LHCN-M2 (cell line): ENCODE measurements at regions not wholly inside any gene's neighbourhood (a gene's known extent, or its start where the extent isn't known, plus 50 kb on each side); places are given as distances from the start of the nearest gene placed in this dataset.

Experiments used
- DNase-seq: peaks from one replicate; pipeline ENCODE4 v3.0.0-alpha.2; 2012; ENCODE audit warnings: low read depth

DNA sequence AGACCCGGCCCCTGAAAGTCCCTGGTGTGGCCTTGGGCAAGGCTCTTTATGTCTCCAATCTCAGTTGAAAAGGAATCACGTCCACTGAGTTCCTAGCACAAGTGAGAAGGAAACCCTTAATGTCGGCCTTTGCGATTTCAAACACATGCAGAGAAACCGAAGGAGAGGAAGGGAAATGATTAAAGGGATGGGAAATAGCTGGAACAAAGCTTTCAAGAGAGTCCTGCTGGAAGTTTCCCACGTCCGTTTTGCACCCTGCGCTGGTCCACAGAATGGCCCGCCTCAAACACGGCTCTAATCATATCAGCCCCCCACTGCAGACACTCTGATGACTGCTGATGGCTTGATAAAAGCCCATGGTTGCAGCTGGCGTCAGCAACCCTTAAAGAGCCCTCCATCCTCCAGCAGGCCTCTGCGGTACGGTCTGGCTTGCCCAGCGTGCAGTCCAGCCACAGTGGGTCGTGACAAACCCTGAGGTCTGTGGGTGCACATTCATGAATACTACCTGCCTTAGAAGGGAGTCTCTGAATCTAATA lies 765.5 kb upstream of the EEF2KMT start:
- no peak for DNase-seq

DNA sequence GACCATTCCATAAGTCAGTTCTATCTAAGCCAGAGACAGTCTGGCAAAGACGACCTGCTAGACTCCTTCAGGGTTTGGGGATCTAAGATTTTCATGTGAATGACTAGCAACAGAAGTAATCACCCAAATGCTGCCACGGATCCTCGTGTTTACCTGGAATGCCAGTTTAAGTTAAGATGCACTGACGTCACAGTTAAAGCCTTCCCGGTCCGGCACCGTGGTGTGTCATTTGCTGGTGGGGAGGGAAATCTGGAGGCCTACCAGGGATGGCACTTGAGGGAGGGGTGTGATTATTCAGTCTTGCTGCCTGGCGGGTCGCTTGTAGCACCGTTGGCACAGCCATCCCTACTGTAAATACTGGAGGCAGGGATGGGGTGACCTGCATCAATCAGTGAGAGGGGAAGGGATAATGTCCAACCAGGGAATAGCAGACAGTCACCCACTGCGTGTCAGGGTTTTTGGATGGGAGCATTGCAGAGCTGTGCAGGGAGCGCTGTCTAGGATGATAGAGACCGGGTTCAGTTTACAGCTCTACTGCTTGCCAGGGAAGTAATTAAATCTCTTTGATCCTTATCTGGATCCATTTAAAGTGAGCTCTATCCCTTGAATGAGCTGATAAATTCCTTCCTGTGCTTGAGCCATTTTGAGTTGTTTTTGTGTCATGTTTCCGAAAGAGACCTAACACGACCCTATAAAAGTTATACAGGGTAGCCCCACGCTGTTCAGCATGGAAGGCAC lies 764.7 kb upstream of the EEF2KMT start:
- DNase-seq: no peak

DNA sequence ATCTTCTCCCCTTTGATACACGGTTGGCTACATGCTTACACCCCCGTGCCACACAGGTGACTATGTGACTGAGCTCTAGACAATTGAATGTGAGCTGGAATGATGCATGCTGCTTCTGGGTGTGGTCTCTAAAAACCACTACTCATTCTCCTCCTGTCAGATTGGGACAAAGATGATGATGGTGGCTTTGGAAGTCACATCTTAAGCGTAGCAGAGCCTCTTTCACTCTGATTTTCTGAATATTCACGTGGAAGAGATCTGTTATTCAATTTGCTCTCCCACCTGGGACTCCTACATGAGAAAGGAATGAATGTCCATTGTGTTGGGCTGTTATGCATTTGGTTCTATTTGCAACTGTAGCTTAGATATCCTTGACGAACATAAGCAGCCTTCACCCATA lies 763.6 kb upstream of the EEF2KMT start:
- no peak for DNase-seq

- no peak for DNase-seq
These were observed 760.6 kb upstream of the EEF2KMT start for GRCh38 chr16:5858180-5858579.

DNA sequence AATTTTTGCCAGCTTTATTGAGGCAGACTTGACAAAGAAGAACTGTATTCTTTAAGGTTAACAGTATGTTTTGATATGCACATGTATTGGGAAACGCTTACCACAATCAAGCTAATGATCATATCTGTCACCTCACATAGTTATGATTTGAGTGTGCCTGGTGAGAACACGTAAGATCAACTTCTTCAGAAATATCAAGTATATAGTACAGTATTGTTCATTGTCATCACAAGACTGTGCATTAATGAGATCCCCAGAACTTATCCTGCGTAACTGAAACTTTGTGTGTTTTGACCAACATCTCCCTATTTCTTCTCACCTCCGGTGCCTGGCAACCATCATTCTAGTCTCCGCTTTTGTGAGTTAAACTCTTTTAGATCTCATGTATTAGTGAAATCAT lies 756.4 kb upstream of the EEF2KMT start:
- no peak for DNase-seq

GRCh38 chr16:5852151-5852550 lies 754.6 kb upstream of the EEF2KMT start:
- DNase-seq: no peak

GRCh38 chr16:5851393-5851982 lies 753.9 kb upstream of the EEF2KMT start:
- DNase-seq: no peak

DNA sequence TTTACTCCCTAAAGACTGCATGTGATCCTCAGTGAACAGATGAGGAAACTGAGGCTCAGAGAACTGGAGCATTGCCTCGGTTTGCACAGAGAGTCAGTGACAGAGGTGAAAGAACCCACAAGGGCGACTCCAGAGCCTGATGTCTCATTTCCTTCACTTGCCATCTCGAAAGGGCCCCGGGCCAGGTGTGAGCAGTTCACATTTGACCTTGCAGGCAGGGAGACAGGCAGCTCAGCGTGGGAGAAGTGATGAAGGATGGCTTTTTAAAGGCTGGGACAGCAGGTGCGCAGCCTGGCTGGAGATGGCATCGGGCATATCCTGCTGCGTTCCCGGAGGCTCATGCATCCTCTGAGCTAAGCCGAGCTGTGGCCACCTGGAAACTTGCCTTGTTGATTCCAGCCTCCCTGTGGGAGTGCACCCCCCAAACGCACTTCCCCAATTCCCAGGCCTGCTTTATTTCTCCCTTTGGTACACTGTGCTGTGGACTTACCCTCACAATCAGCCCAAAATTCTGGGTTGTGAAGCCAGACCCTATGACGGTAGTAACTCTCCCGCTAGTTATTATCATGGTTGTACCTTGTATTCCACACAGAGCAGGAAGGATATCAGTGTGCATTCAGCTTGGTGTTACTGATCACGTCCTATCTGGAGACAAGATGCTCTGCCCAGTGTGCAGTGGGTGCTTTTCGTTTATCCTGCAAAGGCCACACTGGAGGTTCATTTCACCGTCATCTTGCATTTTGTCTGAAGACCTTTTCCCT lies 753.2 kb upstream of the EEF2KMT start:
- no peak for DNase-seq

DNA sequence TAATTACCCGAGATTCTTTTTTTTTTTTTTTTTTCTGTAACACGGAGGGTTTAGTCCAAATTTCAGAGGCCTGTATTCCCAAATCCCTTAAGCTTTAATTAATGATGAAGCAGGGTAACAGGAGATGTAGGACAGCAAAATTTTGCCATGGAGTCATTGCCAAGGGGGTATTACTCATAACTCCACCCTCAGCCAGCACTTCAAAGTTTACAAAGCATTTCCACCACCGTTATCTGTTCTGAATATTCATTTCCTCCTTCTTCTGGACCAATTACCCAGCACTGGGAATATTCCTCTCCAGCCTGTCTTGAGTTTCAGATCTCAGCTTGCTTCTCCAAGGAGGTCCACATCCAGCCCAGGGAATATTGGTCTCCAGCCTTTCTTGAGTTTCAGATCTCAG lies 747.5 kb upstream of the EEF2KMT start:
- no peak for DNase-seq

DNA sequence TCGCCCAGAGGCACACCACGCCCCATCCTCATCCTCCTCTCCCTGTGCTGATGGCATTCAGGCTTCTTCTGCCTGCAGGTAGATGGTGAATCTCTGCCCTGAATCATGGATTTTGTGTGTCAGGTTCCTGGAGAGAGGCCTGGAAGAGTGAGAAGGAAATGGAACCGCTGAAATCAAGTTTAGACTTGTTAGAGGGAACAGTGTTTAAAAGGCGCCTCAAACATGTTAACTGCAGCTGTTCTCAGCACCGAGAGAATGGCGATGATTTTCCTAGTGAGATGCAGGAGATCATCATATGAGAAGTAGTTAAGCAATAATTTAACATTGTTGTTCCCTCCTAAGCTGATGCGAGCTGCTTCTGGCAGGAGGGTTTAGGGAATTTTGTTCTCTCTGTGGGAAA lies 744.4 kb upstream of the EEF2KMT start:
- DNase-seq: no peak

- no peak for DNase-seq
These were observed 741.1 kb upstream of the EEF2KMT start for GRCh38 chr16:5838725-5839124.

DNA sequence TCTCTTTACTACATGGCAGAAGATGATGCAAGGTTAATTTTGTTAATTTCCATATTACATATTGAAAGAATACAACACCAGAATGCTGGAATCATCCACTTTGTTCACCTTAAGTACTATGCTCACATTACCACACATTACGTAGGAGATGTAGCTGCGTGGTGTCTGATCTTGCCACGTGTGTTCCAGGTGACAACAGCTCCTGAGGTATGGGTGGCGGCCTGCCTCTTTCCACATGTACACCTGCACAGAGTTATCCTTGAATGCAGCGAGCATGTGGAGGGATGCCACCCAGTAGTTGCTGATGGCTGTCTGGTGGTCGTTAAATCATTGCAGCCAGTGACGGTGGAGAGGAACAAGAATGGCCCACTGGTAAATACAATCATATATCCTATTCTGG lies 740.5 kb upstream of the EEF2KMT start:
- no peak for DNase-seq

DNA sequence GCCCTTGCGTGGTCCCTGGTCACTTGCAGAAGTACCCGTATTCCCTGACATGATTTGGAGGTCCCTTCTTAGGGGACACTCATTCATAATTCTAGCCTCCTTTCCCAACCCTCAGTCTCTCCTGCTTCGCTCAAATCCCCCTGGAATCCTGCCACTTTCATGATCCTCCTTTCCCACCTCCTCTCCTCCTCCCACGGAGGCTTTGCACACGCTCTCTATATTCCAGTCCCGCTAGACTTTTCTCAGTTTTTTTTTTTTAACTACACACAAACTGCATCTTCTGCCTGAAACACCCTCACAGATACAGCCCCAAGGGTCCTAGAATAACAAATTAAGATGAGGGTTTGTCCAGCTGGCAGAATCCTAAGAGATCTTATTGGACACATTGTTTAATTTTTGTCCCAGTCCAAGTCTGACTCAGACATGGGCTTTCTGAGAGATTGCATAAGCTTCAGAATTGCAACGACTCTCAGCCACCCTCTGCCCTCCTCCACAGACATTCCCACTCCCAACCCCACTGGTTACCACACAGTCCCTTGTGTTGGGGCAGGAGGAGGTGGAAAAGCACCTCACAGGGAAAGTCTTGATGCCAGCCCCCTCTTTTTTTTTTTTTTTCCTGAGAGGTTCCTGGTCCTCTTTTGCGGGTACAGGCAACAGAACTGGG lies 739.5 kb upstream of the EEF2KMT start:
- DNase-seq: no peak

DNA sequence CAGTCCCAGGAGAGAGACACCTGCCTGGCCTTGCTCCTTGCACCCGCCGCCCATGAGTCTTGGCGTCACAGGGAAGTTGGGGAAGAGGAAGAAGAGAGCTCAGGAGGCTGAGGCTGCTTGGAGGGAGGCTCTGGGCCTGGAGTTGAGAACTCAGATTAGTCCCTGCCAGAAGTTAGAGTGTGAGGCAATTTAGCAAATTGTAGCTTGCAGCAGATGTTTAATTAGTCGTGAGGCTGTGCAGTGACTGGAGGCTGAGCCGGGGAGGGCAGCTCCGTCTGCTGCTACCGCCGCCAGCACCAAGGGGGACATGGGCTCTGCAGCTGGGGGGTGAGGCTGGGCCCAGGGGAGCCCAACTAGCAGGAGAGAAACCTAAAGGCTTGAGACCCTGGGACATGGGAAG lies 738.3 kb upstream of the EEF2KMT start:
- DNase-seq: no peak

GRCh38 chr16:5826332-5826731 lies 728.7 kb upstream of the EEF2KMT start:
- DNase-seq: no peak

GRCh38 chr16:5820472-5820871 lies 722.9 kb upstream of the EEF2KMT start:
- DNase-seq: no peak

- DNase-seq: no peak
These were observed 718.1 kb upstream of the EEF2KMT start for GRCh38 chr16:5815570-5816237.

DNA sequence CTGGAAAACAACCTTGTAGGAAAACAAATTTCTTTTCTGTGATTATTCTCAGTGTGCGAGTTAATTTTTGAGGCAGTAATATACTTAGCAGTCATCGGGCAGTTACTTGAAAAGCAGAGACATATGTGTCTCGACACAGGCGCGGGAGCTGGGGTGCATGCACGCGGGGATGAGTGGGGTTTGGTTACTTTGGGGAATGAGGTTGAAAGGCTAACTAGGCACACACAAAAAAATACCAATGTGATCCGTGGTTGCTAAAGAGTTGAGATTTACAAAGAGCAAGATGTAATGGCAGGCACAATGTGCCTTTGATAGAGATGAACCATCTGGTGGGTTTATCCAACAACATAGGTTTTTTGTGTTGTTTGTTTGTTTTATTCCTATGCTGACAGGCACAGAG lies 703.8 kb upstream of the EEF2KMT start:
- DNase-seq: no peak

DNA sequence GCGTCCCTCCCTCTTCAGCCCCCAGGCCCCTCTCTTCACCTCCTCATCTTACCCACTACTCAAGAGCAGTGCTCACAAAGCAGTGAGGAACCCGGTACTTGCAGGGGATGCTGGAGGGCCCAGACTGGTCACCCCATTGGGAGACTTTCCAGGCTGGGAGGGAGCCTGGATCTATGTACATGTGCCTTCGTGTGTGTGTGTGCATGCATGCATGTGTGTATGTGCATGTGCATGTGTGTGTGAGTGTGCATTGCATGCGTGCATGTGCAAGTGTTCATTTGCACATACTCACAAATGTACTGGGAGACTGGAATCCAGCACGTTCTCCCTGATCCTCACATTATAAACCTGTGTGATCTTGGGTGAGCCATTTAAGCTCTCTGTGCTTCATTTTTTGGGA lies 696.0 kb upstream of the EEF2KMT start:
- no peak for DNase-seq

DNA sequence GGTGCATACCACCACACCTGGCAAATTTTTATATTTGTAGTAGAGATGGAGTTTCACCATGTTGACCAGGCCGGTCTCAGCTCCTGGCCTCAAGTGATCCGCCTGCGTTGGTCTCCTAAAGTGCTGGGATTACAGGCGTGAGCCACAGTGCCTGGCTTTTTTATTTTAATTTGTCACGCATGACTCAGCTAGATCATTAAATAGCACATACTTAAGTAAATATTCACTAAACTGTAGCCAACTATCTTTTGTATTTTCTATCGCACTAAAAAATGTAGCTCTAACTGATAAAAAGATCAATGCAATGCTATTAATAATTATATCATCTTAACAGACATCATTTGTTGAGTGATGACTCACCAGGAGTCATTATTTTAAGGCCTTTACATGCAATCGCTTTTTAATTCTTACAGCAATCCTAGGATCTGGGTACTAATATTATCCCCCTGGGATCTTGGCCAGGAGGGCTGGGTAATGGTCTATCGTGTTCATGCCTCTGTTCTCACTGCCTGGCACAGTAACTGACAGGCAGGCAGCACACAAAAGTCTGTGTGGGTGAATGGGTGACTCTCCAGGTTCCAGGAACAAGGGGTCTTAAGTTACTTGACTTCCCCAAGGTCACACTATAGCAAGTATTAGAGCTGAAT lies 693.5 kb upstream of the EEF2KMT start:
- DNase-seq: no peak

- no peak for DNase-seq
These were observed 692.9 kb upstream of the EEF2KMT start for GRCh38 chr16:5790512-5790911.
